H1 (cell line): ENCODE measurements at regions not wholly inside any gene's neighbourhood (a gene's known extent, or its start where the extent isn't known, plus 50 kb on each side); places are given as distances from the start of the nearest gene placed in this dataset.

ENCODE experiments used
- CTCF ChIA-PET: fragments of 300-600 bp; sonication (Branson Sonifier 250); formaldehyde crosslinking; loops from one replicate; lab custom pipeline; 2021; ENCODE audit not compliant: partially characterized antibody; lab: Charles Lee
- POLR2A ChIA-PET: fragments of 300-600 bp; sonication (Branson Sonifier 250); formaldehyde crosslinking; loops from one replicate; lab custom pipeline; 2021; ENCODE audit warnings: inconsistent platforms; ENCODE audit not compliant: partially characterized antibody; lab: Charles Lee
- DNase-seq, 2 experiments: peaks; one replicate each; pipeline versions ENCODE4 v3.0.0 to v3.0.0-alpha.2; 2010 to 2022; ENCODE audit warnings: low spot score in 2 of 2, low read depth in 1 of 2, mixed read lengths in 1 of 2
- FAIRE-seq: peaks from 2 replicates; lab custom pipeline; 2011; peaks lifted over from hg19 to GRCh38; lab: Jason Lieb, UNC
- H2AFZ ChIP-seq: 2 replicates; pipeline ENCODE4 v1.8.1; 2012; ENCODE audit warnings: low read length, inconsistent platforms
- H2AK5ac ChIP-seq: 2 replicates; pipeline ENCODE4 v1.6.1; 2013; ENCODE audit warnings: low read depth, low read length
- H2BK120ac ChIP-seq: replicated peaks from 2 replicates; pipeline ENCODE3; 2013; ENCODE audit warnings: low read depth, low read length, inconsistent platforms
- H2BK12ac ChIP-seq: 2 replicates; pipeline ENCODE4 v1.6.1; 2013; ENCODE audit warnings: low read depth, low read length
- H2BK15ac ChIP-seq: 2 replicates; pipeline ENCODE4 v1.6.1; 2013; ENCODE audit warnings: low read length
- H2BK20ac ChIP-seq: 2 replicates; pipeline ENCODE4 v1.6.1; 2013; ENCODE audit warnings: low read length
- H2BK5ac ChIP-seq: 2 replicates; pipeline ENCODE4 v1.6.1; 2013; ENCODE audit warnings: low read depth, low read length
- H3K14ac ChIP-seq: 2 replicates; pipeline ENCODE4 v1.6.1; 2013; ENCODE audit warnings: inconsistent platforms; ENCODE audit not compliant: insufficient read length
- H3K18ac ChIP-seq: 2 replicates; pipeline ENCODE4 v1.6.1; 2013; ENCODE audit warnings: low read length; ENCODE audit errors: extremely low read depth
- H3K23ac ChIP-seq: 2 replicates; pipeline ENCODE4 v1.6.1; 2013; ENCODE audit warnings: inconsistent platforms; ENCODE audit not compliant: insufficient read length
- H3K23me2 ChIP-seq: 2 replicates; pipeline ENCODE4 v1.6.1; 2013; ENCODE audit warnings: low read depth, low read length
- H3K27ac ChIP-seq: 2 replicates; pipeline ENCODE4 v1.6.1; 2011; ENCODE audit warnings: low read depth, low read length, inconsistent platforms
- H3K27me3 ChIP-seq, 4 experiments: replicated peaks in 1 of 4; 1 replicate in 1 of 4; 2 replicates in 3 of 4; pipeline versions ENCODE4 v1.6.1 to v1.8.1; 2011 to 2013; ENCODE audit warnings: low read length in 3 of 4, mild to moderate bottlenecking in 3 of 4, inconsistent platforms in 2 of 4, mixed read lengths in 2 of 4, moderate library complexity in 1 of 4; ENCODE audit not compliant: control insufficient read depth in 3 of 4, insufficient read depth in 3 of 4; ENCODE audit errors: extremely low read depth in 1 of 4
- H3K36me3 ChIP-seq, 4 experiments: 2 replicates each; pipeline versions ENCODE4 v1.6.1 to v1.8.1; 2011 to 2013; ENCODE audit warnings: mild to moderate bottlenecking in 4 of 4, low read length in 3 of 4, moderate library complexity in 2 of 4, control low read depth in 1 of 4, inconsistent platforms in 1 of 4; ENCODE audit not compliant: insufficient read depth in 4 of 4, control insufficient read depth in 2 of 4
- H3K4ac ChIP-seq: replicated peaks from 2 replicates; pipeline ENCODE3; 2013; ENCODE audit warnings: low read length, low read depth, mixed read lengths, inconsistent platforms; ENCODE audit not compliant: insufficient read length
- H3K4me1 ChIP-seq, 4 experiments: replicated peaks in 1 of 4; 1 replicate in 1 of 4; 2 replicates in 3 of 4; pipeline versions ENCODE4 v1.6.1 to v1.8.1; 2011 to 2013; ENCODE audit warnings: low read length in 3 of 4, inconsistent platforms in 2 of 4, mixed read lengths in 1 of 4; ENCODE audit not compliant: insufficient read depth in 4 of 4, control insufficient read depth in 3 of 4
- H3K4me2 ChIP-seq, 2 experiments: 2 replicates each; pipeline versions ENCODE4 v1.6.1 to v1.8.1; 2011 to 2013; ENCODE audit warnings: low read depth in 2 of 2, low read length in 2 of 2, control low read depth in 1 of 2, inconsistent platforms in 1 of 2, mild to moderate bottlenecking in 1 of 2; ENCODE audit not compliant: insufficient read depth in 1 of 2
- H3K4me3 ChIP-seq, 4 experiments: fragments of 200-600, 300-600 bp in 1 of 4; sonication (generic), shearing (Covaris generic), sonication (Bioruptor Twin) in 1 of 4; 2 replicates each; pipeline versions ENCODE4 v1.5.1 to v1.8.1; 2011 to 2016; ENCODE audit warnings: low read length in 4 of 4, low read depth in 3 of 4, control low read depth in 2 of 4, inconsistent platforms in 2 of 4, mild to moderate bottlenecking in 2 of 4, mixed read lengths in 1 of 4, moderate library complexity in 1 of 4; ENCODE audit not compliant: insufficient read depth in 2 of 4; ENCODE audit errors: extremely low read depth in 1 of 4
- H3K56ac ChIP-seq: replicated peaks from 2 replicates; pipeline ENCODE3; 2013; ENCODE audit warnings: low read depth, mild to moderate bottlenecking, mixed read lengths, low read length, inconsistent platforms; ENCODE audit not compliant: insufficient read length
- H3K79me1 ChIP-seq: 2 replicates; pipeline ENCODE4 v1.6.1; 2013; ENCODE audit warnings: low read depth, low read length, control low read depth
- H3K79me2 ChIP-seq, 2 experiments: 2 replicates each; pipeline versions ENCODE4 v1.6.1 to v1.8.1; 2012 to 2013; ENCODE audit warnings: low read length in 2 of 2, mild to moderate bottlenecking in 2 of 2, inconsistent platforms in 1 of 2; ENCODE audit not compliant: insufficient read depth in 2 of 2, control insufficient read depth in 1 of 2
- H3K9ac ChIP-seq, 4 experiments: replicated peaks in 1 of 4; 1 replicate in 1 of 4; 2 replicates in 3 of 4; pipeline versions ENCODE4 v1.6.1 to v1.8.1; 2011 to 2013; ENCODE audit warnings: low read depth in 3 of 4, low read length in 3 of 4, control low read depth in 2 of 4, mild to moderate bottlenecking in 2 of 4, moderate library complexity in 2 of 4, inconsistent platforms in 1 of 4; ENCODE audit errors: extremely low read depth in 1 of 4
- H3K9me3 ChIP-seq, 2 experiments: 2 replicates each; pipeline versions ENCODE4 v1.6.1 to v1.8.1; 2012 to 2013; ENCODE audit warnings: mild to moderate bottlenecking in 2 of 2, moderate library complexity in 2 of 2, control low read depth in 1 of 2, inconsistent platforms in 1 of 2, low read depth in 1 of 2, low read length in 1 of 2, mixed read lengths in 1 of 2; ENCODE audit not compliant: insufficient read depth in 2 of 2
- H4K20me1 ChIP-seq, 2 experiments: replicated peaks in 1 of 2; 2 replicates each; pipeline versions ENCODE3 to v1.8.1; 2011 to 2013; ENCODE audit warnings: inconsistent platforms in 2 of 2, low read length in 2 of 2, mild to moderate bottlenecking in 1 of 2; ENCODE audit not compliant: insufficient read depth in 2 of 2, control insufficient read depth in 1 of 2
- H4K5ac ChIP-seq: 2 replicates; pipeline ENCODE4 v1.6.1; 2013; ENCODE audit warnings: low read length, low read depth, mixed read lengths, inconsistent platforms; ENCODE audit not compliant: insufficient read length
- H4K8ac ChIP-seq: 2 replicates; pipeline ENCODE4 v1.8.0; 2013; ENCODE audit warnings: mild to moderate bottlenecking, moderate library complexity, low read length, inconsistent platforms; ENCODE audit not compliant: insufficient read depth; ENCODE audit errors: extremely low read depth
- H4K91ac ChIP-seq: replicated peaks from 2 replicates; pipeline ENCODE3; 2013; ENCODE audit warnings: low read length, mixed read lengths, inconsistent platforms; ENCODE audit not compliant: insufficient read length
- BACH1 ChIP-seq: IDR thresholded peaks from 2 replicates; pipeline ENCODE4 v1.6.1; 2012; ENCODE audit warnings: low read length, improper control_type of control experiment
- BCL11A ChIP-seq, 2 experiments: IDR thresholded peaks; one replicate each; pipeline ENCODE4 v1.6.1; 2011; ENCODE audit warnings: low read depth in 2 of 2, low read length in 2 of 2, mild to moderate bottlenecking in 2 of 2
- CHD2 ChIP-seq: IDR thresholded peaks from 2 replicates; pipeline ENCODE4 v1.6.1; 2012; ENCODE audit warnings: low read length, improper control_type of control experiment
- EP300 ChIP-seq, 2 experiments: IDR thresholded peaks; 1 replicate in 1 of 2; 2 replicates in 1 of 2; pipeline ENCODE4 v1.6.1; 2011 to 2012; ENCODE audit warnings: low read depth in 2 of 2, low read length in 2 of 2, mild to moderate bottlenecking in 2 of 2, borderline replicate concordance in 1 of 2, inconsistent platforms in 1 of 2, moderate library complexity in 1 of 2
- EZH2 ChIP-seq: fragments of 200-600 bp; sonication (generic); IDR thresholded peaks from 2 replicates; pipeline ENCODE4 v1.7.1; 2012; ENCODE audit warnings: low read depth, mild to moderate bottlenecking, moderate library complexity, low read length, inconsistent platforms; ENCODE audit not compliant: severe bottlenecking
- HDAC6 ChIP-seq: IDR thresholded peaks from one replicate; pipeline ENCODE4 v1.7.1; 2012; ENCODE audit warnings: low read depth, mild to moderate bottlenecking, inconsistent platforms, low read length, moderate library complexity
- JUN ChIP-seq: IDR thresholded peaks from 2 replicates; pipeline ENCODE4 v1.6.1; 2011; ENCODE audit warnings: low read depth, mild to moderate bottlenecking, improper control_type of control experiment, low read length
- JUND ChIP-seq: IDR thresholded peaks from 2 replicates; pipeline ENCODE4 v1.6.1; 2011; ENCODE audit warnings: mild to moderate bottlenecking, improper control_type of control experiment, low read length
- MAX ChIP-seq: IDR thresholded peaks from 2 replicates; pipeline ENCODE4 v1.6.1; 2012; ENCODE audit warnings: inconsistent platforms
- POLR2A ChIP-seq, 2 experiments: IDR thresholded peaks; 1 replicate in 1 of 2; 2 replicates in 1 of 2; pipeline ENCODE4 v1.6.1; 2011; ENCODE audit warnings: low read depth in 2 of 2, low read length in 2 of 2, mild to moderate bottlenecking in 2 of 2; ENCODE audit errors: control extremely low read depth in 1 of 2
- RBBP5 ChIP-seq: IDR thresholded peaks from 2 replicates; pipeline ENCODE4 v1.7.1; 2012; ENCODE audit warnings: low read depth, mild to moderate bottlenecking, inconsistent platforms, low read length, moderate library complexity, borderline replicate concordance
- SP2 ChIP-seq: IDR thresholded peaks from 2 replicates; pipeline ENCODE4 v1.6.1; 2012; ENCODE audit warnings: mild to moderate bottlenecking, low read length, inconsistent platforms
- TAF1 ChIP-seq: IDR thresholded peaks from 2 replicates; pipeline ENCODE4 v1.6.1; 2011; ENCODE audit warnings: mild to moderate bottlenecking, low read depth, low read length
- TBP ChIP-seq: IDR thresholded peaks from 2 replicates; pipeline ENCODE4 v1.6.1; 2011; ENCODE audit warnings: low read depth, low read length, improper control_type of control experiment
- WGBS, 2 experiments: shearing (Covaris generic) in 1 of 2; methylation state at CpG; one replicate each; pipeline versions ENCODE4 v1.1.6 to v1.1.7; 2013 to 2015; ENCODE audit warnings: low lambda C conversion rate in 2 of 2, mixed read lengths in 2 of 2, inconsistent platforms in 1 of 2, low coverage in 1 of 2, missing lambda C conversion rate in 1 of 2; ENCODE audit not compliant: insufficient replicate concordance in 2 of 2, insufficient coverage in 1 of 2, insufficient read length in 1 of 2; ENCODE audit errors: extremely low coverage in 1 of 2, missing lambda C conversion rate in 1 of 2; 5-methylcytosine and 5-hydroxymethylcytosine counted together

DNA sequence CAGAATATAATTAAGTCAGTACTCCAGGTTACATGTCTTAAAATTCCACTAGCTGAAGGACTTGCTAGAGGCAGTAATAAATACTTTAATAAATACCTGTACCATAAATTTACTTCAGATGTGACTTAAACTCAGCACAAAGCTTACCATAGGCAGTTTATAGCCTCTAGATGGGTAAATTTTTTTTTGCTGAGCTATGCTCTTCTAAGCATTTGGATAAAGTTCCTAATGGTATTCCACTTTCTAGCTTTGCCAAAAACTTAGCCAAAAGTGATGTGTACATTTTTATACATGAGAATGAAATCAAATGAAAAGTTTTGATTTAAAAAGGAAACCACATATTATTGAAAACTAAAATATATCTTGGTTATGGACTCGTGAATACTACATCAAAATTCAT is 63.7 kb upstream of the DHX40 start:
- Histone ChIP-seq H3K23me2 (no peaks in the 10 kb centered on the region), H3K27ac (no peak overlapping the region), H3K9ac (no peak overlapping the region), H2BK15ac (no peak overlapping the region), H3K27me3 (no peaks in the 10 kb centered on the region), H2BK20ac (no peak overlapping the region), H2AK5ac (no peak overlapping the region), H3K18ac (no peak overlapping the region), H4K91ac (no peak overlapping the region), H4K5ac (no peak overlapping the region), H3K4ac (no peak overlapping the region), H3K4me1 (no peaks in the 10 kb centered on the region), H3K79me1 (no peaks in the 10 kb centered on the region), H3K56ac (no peak overlapping the region), H2BK12ac (no peak overlapping the region), H3K23ac (no peak overlapping the region), H3K14ac (no peak overlapping the region), H3K4me2 (no peak overlapping the region), H4K20me1 (no peaks in the 10 kb centered on the region), H3K4me3 (no peak overlapping the region), H2BK5ac (no peak overlapping the region), H2AFZ (no peak overlapping the region), H2BK120ac (no peak overlapping the region), H3K9me3 (peaks cover 0 to 10% of the 10 kb centered on the region in 2 experiments; a peak in 1 of 4 replicates), H3K79me2 (no peaks in the 10 kb centered on the region), H4K8ac (no peak overlapping the region), H3K36me3 (no peaks in the 10 kb centered on the region)
- ChIA-PET POLR2A (no interaction called here), CTCF (no interaction called here)
- DNase-seq (no peak), FAIRE-seq (no peak)
- 80% methylated on average over 1 of the region's 1 CpG; no CpG with 5 or more reads in 1 of the 2 experiments for WGBS, 2 experiments
- TF ChIP-seq CHD2 (no peak), MAX (no peak), POLR2A (IDR thresholded peaks at IDR 0.05; ENCODE audit: control extremely low read depth in 1 of 2, low read depth in 2 of 2, low read length in 2 of 2) (no peak), JUN (no peak), HDAC6 (no peak), JUND (no peak), BCL11A (IDR thresholded peaks at IDR 0.05; ENCODE audit: low read depth in 2 of 2, low read length in 2 of 2) (no peak), TBP (no peak), EZH2 (no peak), BACH1 (no peak), SP2 (no peak), EP300 (IDR thresholded peaks at IDR 0.05; ENCODE audit: borderline replicate concordance in 1 of 2, low read depth in 2 of 2, low read length in 2 of 2) (no peak), TAF1 (no peak), RBBP5 (no peak)
